SK-N-SH (cell line): ENCODE measurements at regions not wholly inside any gene's neighbourhood (a gene's known extent, or its start where the extent isn't known, plus 50 kb on each side); places are given as distances from the start of the nearest gene placed in this dataset.

Experiments used
- CTCF ChIA-PET: fragments of 300-600, 350-600 bp; formaldehyde crosslinking; extraction: SDS; loops from one replicate; lab custom pipeline; 2021; lab: Yijun Ruan, JAX
- POLR2A ChIA-PET: fragments of 350-600 bp; sonication (Branson Sonifier 250); formaldehyde crosslinking; extraction: SDS; loops from one replicate; lab custom pipeline; 2020; ENCODE audit warnings: antibody characterized with exemption, inconsistent platforms; lab: Yijun Ruan, JAX
- DNase-seq: peaks from one replicate; pipeline ENCODE4 v3.0.0; 2012
- H2AFZ ChIP-seq: fragments of 200-600 bp; sonication (generic); 2 replicates; pipeline ENCODE4 v1.8.1; 2016; ENCODE audit warnings: antibody characterized with exemption, mild to moderate bottlenecking, low read depth
- H3F3A ChIP-seq: fragments of 200-600 bp; sonication (generic); replicated peaks from 2 replicates; pipeline ENCODE3; 2016; ENCODE audit warnings: antibody characterized with exemption, mild to moderate bottlenecking; ENCODE audit not compliant: insufficient read depth
- H3K27ac ChIP-seq, 2 experiments: fragments of 200-500 bp in 1 of 2; fragments of 200-600 bp in 1 of 2; sonication (Bioruptor generic) in 1 of 2; sonication (generic), shearing (Covaris generic) in 1 of 2; 2 replicates each; pipeline versions ENCODE4 v1.5.1 to v1.6.1; 2014 to 2016; ENCODE audit warnings: low read depth in 2 of 2, inconsistent platforms in 1 of 2, low read length in 1 of 2, mild to moderate bottlenecking in 1 of 2, mixed read lengths in 1 of 2
- H3K27me3 ChIP-seq: fragments of 200-600 bp; sonication (generic), shearing (Covaris generic); 2 replicates; pipeline ENCODE4 v1.6.1; 2016; ENCODE audit warnings: mixed run types; ENCODE audit not compliant: insufficient read depth
- H3K36me3 ChIP-seq, 2 experiments: fragments of 200-500 bp in 1 of 2; fragments of 200-600 bp in 1 of 2; sonication (Bioruptor generic) in 1 of 2; sonication (generic) in 1 of 2; replicated peaks in 1 of 2; 2 replicates each; pipeline versions ENCODE3 to v1.5.1; 2014 to 2016; ENCODE audit warnings: low read length in 1 of 2, mild to moderate bottlenecking in 1 of 2; ENCODE audit not compliant: insufficient read depth in 2 of 2, control insufficient read depth in 1 of 2
- H3K4me1 ChIP-seq, 2 experiments: fragments of 200-500 bp in 1 of 2; fragments of 200-600 bp in 1 of 2; sonication (Bioruptor generic) in 1 of 2; sonication (generic), shearing (Covaris generic) in 1 of 2; 2 replicates each; pipeline versions ENCODE4 v1.5.1 to v1.6.1; 2014 to 2016; ENCODE audit warnings: low read depth in 1 of 2, low read length in 1 of 2, mixed run types in 1 of 2; ENCODE audit not compliant: insufficient read depth in 2 of 2, control insufficient read depth in 1 of 2
- H3K4me2 ChIP-seq: fragments of 200-600 bp; sonication (generic), shearing (Covaris generic); 2 replicates; pipeline ENCODE4 v1.6.1; 2017; ENCODE audit warnings: mixed run types
- H3K4me3 ChIP-seq, 2 experiments: fragments of 200-500 bp in 1 of 2; fragments of 200-600 bp in 1 of 2; sonication (Bioruptor generic) in 1 of 2; sonication (generic), shearing (Covaris generic) in 1 of 2; 2 replicates each; pipeline versions ENCODE4 v1.5.1 to v1.8.1; 2014 to 2016; ENCODE audit warnings: low read depth in 2 of 2, inconsistent platforms in 1 of 2, low read length in 1 of 2, mild to moderate bottlenecking in 1 of 2, mixed read lengths in 1 of 2, moderate library complexity in 1 of 2
- H3K79me2 ChIP-seq: fragments of 200-600 bp; sonication (generic); 2 replicates; pipeline ENCODE4 v1.8.1; 2017; ENCODE audit warnings: mild to moderate bottlenecking; ENCODE audit not compliant: insufficient read depth
- H3K9ac ChIP-seq: fragments of 200-600 bp; sonication (generic); 2 replicates; pipeline ENCODE4 v1.6.1; 2017; ENCODE audit warnings: mixed run types
- H3K9me2 ChIP-seq: fragments of 200-600 bp; sonication (generic); 2 replicates; pipeline ENCODE4 v1.6.1; 2017; ENCODE audit warnings: mixed run types
- H3K9me3 ChIP-seq: fragments of 200-600 bp; sonication (generic); 2 replicates; pipeline ENCODE4 v1.6.1; 2017; ENCODE audit warnings: mixed run types, mild to moderate bottlenecking, moderate library complexity
- H4K20me1 ChIP-seq: fragments of 200-600 bp; sonication (generic); 2 replicates; pipeline ENCODE4 v1.6.1; 2017; ENCODE audit warnings: mild to moderate bottlenecking, mixed run types; ENCODE audit not compliant: insufficient read depth
- CHD2 ChIP-seq: fragments of 150-350 bp; IDR thresholded peaks from 2 replicates; pipeline ENCODE4 v1.6.1; 2018; ENCODE audit warnings: low read length; ENCODE audit not compliant: partially characterized antibody
- EZH2phosphoT487 ChIP-seq: fragments of 200-600 bp; sonication (generic); IDR thresholded peaks from 2 replicates; pipeline ENCODE4 v1.6.1; 2017; ENCODE audit warnings: low read depth, mixed run types, mild to moderate bottlenecking, antibody characterized with exemption, moderate library complexity, borderline replicate concordance
- GATA2 ChIP-seq: sonication (generic); formaldehyde crosslinking; IDR thresholded peaks from 2 replicates; pipeline ENCODE4 v1.5.0; 2020; ENCODE audit warnings: mild to moderate bottlenecking, missing genetic modification reagents
- MEF2A ChIP-seq: IDR thresholded peaks from 2 replicates; pipeline ENCODE4 v1.4.0; 2012; ENCODE audit warnings: low read depth, borderline replicate concordance
- MXI1 ChIP-seq: IDR thresholded peaks from 2 replicates; pipeline ENCODE4 v1.6.1; 2012; ENCODE audit warnings: mild to moderate bottlenecking, low read depth, low read length, improper control_type of control experiment
- NFIC ChIP-seq: IDR thresholded peaks from 2 replicates; pipeline ENCODE4 v1.4.0; 2012; ENCODE audit warnings: borderline replicate concordance
- POLR2AphosphoS5 ChIP-seq: IDR thresholded peaks from 2 replicates; pipeline ENCODE4 v1.6.1; 2012; ENCODE audit warnings: low read depth, low read length
- RAD21 ChIP-seq: IDR thresholded peaks from 2 replicates; pipeline ENCODE4 v1.6.1; 2012; ENCODE audit warnings: mild to moderate bottlenecking, low read length
- RCOR1 ChIP-seq: fragments of 150-350 bp; IDR thresholded peaks from 2 replicates; pipeline ENCODE4 v1.6.1; 2017; ENCODE audit warnings: antibody characterized with exemption, low read length
- RXRA ChIP-seq: IDR thresholded peaks from 2 replicates; pipeline ENCODE4 v1.4.0; 2012; ENCODE audit warnings: low read depth, mild to moderate bottlenecking, borderline replicate concordance
- SIN3A ChIP-seq: IDR thresholded peaks from 2 replicates; pipeline ENCODE4 v1.6.1; 2012; ENCODE audit warnings: low read depth, mild to moderate bottlenecking, low read length, moderate library complexity, borderline replicate concordance
- SMC3 ChIP-seq: IDR thresholded peaks from 2 replicates; pipeline ENCODE4 v1.6.1; 2012; ENCODE audit warnings: low read depth, low read length, improper control_type of control experiment
- TAF1 ChIP-seq: IDR thresholded peaks from 2 replicates; pipeline ENCODE4 v1.6.1; 2012; ENCODE audit warnings: low read depth, mild to moderate bottlenecking, low read length, moderate library complexity, borderline replicate concordance
- ZBTB33 ChIP-seq: IDR thresholded peaks from 2 replicates; pipeline ENCODE4 v1.4.0; 2012; ENCODE audit warnings: low read depth, borderline replicate concordance
- WGBS: methylation state at CpG from one replicate; pipeline ENCODE4 v1.1.6; 2017; ENCODE audit warnings: low lambda C conversion rate; 5-methylcytosine and 5-hydroxymethylcytosine counted together
- TF ChIP-seq, protein P1 (sequence below): IDR thresholded peaks from 2 replicates; pipeline ENCODE4 v1.4.0; 2012; ENCODE audit warnings: low read depth, borderline replicate concordance
- TF ChIP-seq, protein P2 (sequence below): fragments of 150-350 bp; IDR thresholded peaks from 2 replicates; pipeline ENCODE4 v1.6.1; 2016; ENCODE audit warnings: mild to moderate bottlenecking, low read depth, low read length
- TF ChIP-seq, protein P3 (sequence below): fragments of 150-350 bp; IDR thresholded peaks from 2 replicates; pipeline ENCODE4 v1.6.1; 2017; ENCODE audit warnings: antibody characterized with exemption, low read length, low read depth, borderline replicate concordance

DNA sequence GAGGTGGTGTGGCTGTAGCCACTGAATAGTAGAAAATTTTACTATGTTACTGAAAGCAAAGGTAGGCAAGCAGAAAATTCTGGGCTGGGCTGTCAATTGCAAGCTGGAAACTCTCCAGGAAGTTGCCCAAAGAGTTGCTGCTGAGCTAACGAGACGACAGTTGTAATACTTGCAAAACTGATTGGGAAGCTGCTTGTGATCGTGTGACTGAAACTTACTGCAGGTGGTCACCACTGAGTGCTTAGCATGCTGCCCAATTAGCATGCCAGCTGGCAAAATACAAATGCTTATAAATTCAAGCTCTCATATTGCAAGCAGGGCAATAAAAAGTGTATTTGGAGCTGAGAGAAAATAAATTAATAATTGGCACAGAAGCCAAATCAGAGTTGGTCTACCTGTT lies 758.5 kb upstream of the EDIL3 start:
- H3K4me3 ChIP-seq: no peak overlapping the region
- CTCF ChIA-PET: no interaction called here
- 0% methylated on average over 3 of the region's 3 CpGs for WGBS
- no peaks in the 10 kb centered on the region for H3K79me2 ChIP-seq
- no peaks in the 10 kb centered on the region for H4K20me1 ChIP-seq
- H3K4me1 ChIP-seq: no peaks in the 10 kb centered on the region
- DNase-seq: no peak
- 0 out of 2 replicates have a peak, but pooled peaks cover 4% of the 10 kb centered on the region for H3K27me3 ChIP-seq
- H3K4me2 ChIP-seq: no peak overlapping the region
- no peaks in the 10 kb centered on the region for H3K9me3 ChIP-seq
- no peak overlapping the region for H2AFZ ChIP-seq
- H3K9me2 ChIP-seq: peaks cover 3% of the 10 kb centered on the region; the same call in 1 of the 2 replicates
- TF ChIP-seq, protein P1, sequence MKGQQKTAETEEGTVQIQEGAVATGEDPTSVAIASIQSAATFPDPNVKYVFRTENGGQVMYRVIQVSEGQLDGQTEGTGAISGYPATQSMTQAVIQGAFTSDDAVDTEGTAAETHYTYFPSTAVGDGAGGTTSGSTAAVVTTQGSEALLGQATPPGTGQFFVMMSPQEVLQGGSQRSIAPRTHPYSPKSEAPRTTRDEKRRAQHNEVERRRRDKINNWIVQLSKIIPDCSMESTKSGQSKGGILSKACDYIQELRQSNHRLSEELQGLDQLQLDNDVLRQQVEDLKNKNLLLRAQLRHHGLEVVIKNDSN: no peak
- TF ChIP-seq CHD2 (no peak), EZH2phosphoT487 (no peak), ZBTB33 (no peak), RCOR1 (no peak), GATA2 (no peak), MXI1 (no peak)
- TF ChIP-seq, protein P2, sequence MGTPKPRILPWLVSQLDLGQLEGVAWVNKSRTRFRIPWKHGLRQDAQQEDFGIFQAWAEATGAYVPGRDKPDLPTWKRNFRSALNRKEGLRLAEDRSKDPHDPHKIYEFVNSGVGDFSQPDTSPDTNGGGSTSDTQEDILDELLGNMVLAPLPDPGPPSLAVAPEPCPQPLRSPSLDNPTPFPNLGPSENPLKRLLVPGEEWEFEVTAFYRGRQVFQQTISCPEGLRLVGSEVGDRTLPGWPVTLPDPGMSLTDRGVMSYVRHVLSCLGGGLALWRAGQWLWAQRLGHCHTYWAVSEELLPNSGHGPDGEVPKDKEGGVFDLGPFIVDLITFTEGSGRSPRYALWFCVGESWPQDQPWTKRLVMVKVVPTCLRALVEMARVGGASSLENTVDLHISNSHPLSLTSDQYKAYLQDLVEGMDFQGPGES: no peak
- no peaks in the 10 kb centered on the region for H3K36me3 ChIP-seq
- H3F3A ChIP-seq: no peaks in the 10 kb centered on the region
- H3K27ac ChIP-seq: no peak overlapping the region
- no peak overlapping the region for H3K9ac ChIP-seq
- POLR2A ChIA-PET: no interaction called here

GRCh38 chr5:85148701-85149100 lies 764.0 kb upstream of the EDIL3 start:
- CTCF ChIA-PET: no interaction called here

More at GRCh38 chr5:85148701-85149100, 764.0 kb upstream of the EDIL3 start:
- H2AFZ ChIP-seq: no peak overlapping the region
- no peaks in the 10 kb centered on the region for H3K79me2 ChIP-seq
- H3K9me2 ChIP-seq: peaks cover 3% of the 10 kb centered on the region; the same call in 1 of the 2 replicates
- no peaks in the 10 kb centered on the region for H3K9me3 ChIP-seq
- peaks cover 5% of the 10 kb centered on the region; the same call in 1 of the 2 replicates for H3K27me3 ChIP-seq
- H3K4me3 ChIP-seq: no peak overlapping the region
- POLR2A ChIA-PET: no interaction called here
- 6% methylated on average over 2 of the region's 2 CpGs for WGBS
- no peak overlapping the region for H3K9ac ChIP-seq
- TF ChIP-seq NFIC (no peak), SIN3A (no peak), SMC3 (no peak), TAF1 (no peak), RAD21 (no peak), POLR2AphosphoS5 (no peak), RXRA (no peak), CHD2 (no peak), MEF2A (no peak), RCOR1 (no peak), EZH2phosphoT487 (no peak)
- TF ChIP-seq, protein P3, sequence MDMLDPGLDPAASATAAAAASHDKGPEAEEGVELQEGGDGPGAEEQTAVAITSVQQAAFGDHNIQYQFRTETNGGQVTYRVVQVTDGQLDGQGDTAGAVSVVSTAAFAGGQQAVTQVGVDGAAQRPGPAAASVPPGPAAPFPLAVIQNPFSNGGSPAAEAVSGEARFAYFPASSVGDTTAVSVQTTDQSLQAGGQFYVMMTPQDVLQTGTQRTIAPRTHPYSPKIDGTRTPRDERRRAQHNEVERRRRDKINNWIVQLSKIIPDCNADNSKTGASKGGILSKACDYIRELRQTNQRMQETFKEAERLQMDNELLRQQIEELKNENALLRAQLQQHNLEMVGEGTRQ: no peak
- TF ChIP-seq, protein P2: no peak
- no peak overlapping the region for H3K27ac ChIP-seq
- no peaks in the 10 kb centered on the region for H3F3A ChIP-seq
- DNase-seq: no peak
- H3K36me3 ChIP-seq: no peaks in the 10 kb centered on the region
- no peak overlapping the region for H3K4me2 ChIP-seq
- no peaks in the 10 kb centered on the region for H3K4me1 ChIP-seq
- no peaks in the 10 kb centered on the region for H4K20me1 ChIP-seq
